GM12878 (cell line): ENCODE measurements at regions not wholly inside any gene's neighbourhood (a gene's known extent, or its start where the extent isn't known, plus 50 kb on each side); places are given as distances from the start of the nearest gene placed in this dataset.

Experiments
- EZH2 ChIP-seq: IDR thresholded peaks from 2 replicates; pipeline ENCODE4 v1.6.1; 2012; ENCODE audit warnings: low read depth, mild to moderate bottlenecking, control low read depth, inconsistent platforms, low read length, borderline replicate concordance; ENCODE audit not compliant: control insufficient read depth
- TAF1 ChIP-seq: IDR thresholded peaks from 2 replicates; pipeline ENCODE4 v1.6.1; 2011; ENCODE audit warnings: mild to moderate bottlenecking, low read depth, low read length, borderline replicate concordance
- YBX1 ChIP-seq: fragments of 450-650 bp; IDR thresholded peaks from 2 replicates; pipeline ENCODE4 v1.6.1; 2016; ENCODE audit warnings: antibody characterized with exemption

DNA sequence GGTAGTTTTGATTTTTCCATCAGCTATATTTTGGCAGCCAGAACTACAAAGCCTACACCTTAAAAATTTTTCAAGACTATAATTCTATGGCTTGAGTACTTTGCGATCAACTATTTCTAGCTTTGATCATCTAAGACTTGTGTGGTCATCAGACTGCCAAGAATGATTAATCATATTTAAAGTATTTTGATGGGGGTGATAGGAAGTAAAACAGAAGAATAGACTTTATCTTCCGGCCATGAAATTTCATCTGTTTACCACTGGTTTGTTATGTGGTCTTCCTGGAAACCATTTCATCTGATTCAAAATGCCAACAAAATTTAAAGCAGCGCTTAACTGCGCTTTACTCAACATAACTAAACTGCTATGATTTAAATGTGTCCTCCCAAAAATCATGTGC lies 706.8 kb downstream of the TRHDE start:
- TF ChIP-seq TAF1 = no peak
- TF ChIP-seq YBX1 = no peak
- no peak for TF ChIP-seq EZH2
